Tibial nerve (tissue), 4 donors: ENCODE measurements at regions not wholly inside any gene's neighbourhood (a gene's known extent, or its start where the extent isn't known, plus 50 kb on each side); places are given as distances from the start of the nearest gene placed in this dataset.

ENCODE experiments used
- DNase-seq, 2 donors: peaks; one replicate each; pipeline ENCODE4 v3.0.0-alpha.2; 2019; ENCODE audit warnings: low spot score in 2 of 2
- H3K27ac ChIP-seq, 4 donors: fragments of 200-600 bp; sonication (generic) in 3 of 4; one replicate each; pipeline ENCODE4 v1.5.1; 2017 to 2019; ENCODE audit warnings: mild to moderate bottlenecking in 1 of 4
- H3K27me3 ChIP-seq, 2 donors: fragments of 200-600 bp; sonication (generic) in 1 of 2; one replicate each; pipeline versions ENCODE4 v1.5.1 to v1.6.0; 2017 to 2019
- H3K36me3 ChIP-seq, 3 donors: fragments of 200-600 bp; sonication (generic); one replicate each; pipeline ENCODE4 v1.5.1; 2018 to 2019
- H3K4me1 ChIP-seq, 4 donors: fragments of 200-600 bp; sonication (generic) in 3 of 4; one replicate each; pipeline ENCODE4 v1.5.1; 2017 to 2019
- H3K4me3 ChIP-seq, 4 donors: fragments of 200-600 bp; sonication (generic) in 3 of 4; one replicate each; pipeline ENCODE4 v1.5.1; 2017 to 2019; ENCODE audit warnings: mild to moderate bottlenecking in 1 of 4, moderate library complexity in 1 of 4
- H3K9me3 ChIP-seq, 4 donors: fragments of 200-600 bp; sonication (generic) in 3 of 4; one replicate each; pipeline ENCODE4 v1.5.1; 2017 to 2019
- EP300 ChIP-seq, 2 donors: sonication (generic); formaldehyde crosslinking; IDR thresholded peaks; one replicate each; pipeline ENCODE4 v1.6.1; 2017; ENCODE audit warnings: antibody characterized with exemption in 2 of 2, mild to moderate bottlenecking in 1 of 2
- POLR2A ChIP-seq, 2 donors: fragments of 450-650 bp; IDR thresholded peaks; one replicate each; pipeline ENCODE4 v1.6.1; 2017; ENCODE audit warnings: antibody characterized with exemption in 2 of 2, mild to moderate bottlenecking in 2 of 2, moderate library complexity in 2 of 2
- WGBS, 2 donors: methylation state at CpG; one replicate each; pipeline ENCODE4 v1.1.5; 2018; 5-methylcytosine and 5-hydroxymethylcytosine counted together
- TF ChIP-seq, protein P1 (sequence below), 5 experiments: fragments of 200-600 bp in 3 of 5; fragments of 450-650 bp in 2 of 5; sonication (generic) in 3 of 5; IDR thresholded peaks; one replicate each; pipeline ENCODE4 v1.5.1; 2016 to 2019; ENCODE audit warnings: antibody characterized with exemption in 5 of 5, mild to moderate bottlenecking in 3 of 5, moderate library complexity in 2 of 5

GRCh38 chr17:71933306-71933705 is 187.5 kb upstream of the SOX9 start:
- WGBS, 2 donors = 56 to 60% methylated on average over 3 of the region's 3 CpGs

GRCh38 chr17:71934520-71934919 is 186.3 kb upstream of the SOX9 start:
- no peaks in the 10 kb centered on the region for H3K9me3 ChIP-seq
- TF ChIP-seq, protein P1, sequence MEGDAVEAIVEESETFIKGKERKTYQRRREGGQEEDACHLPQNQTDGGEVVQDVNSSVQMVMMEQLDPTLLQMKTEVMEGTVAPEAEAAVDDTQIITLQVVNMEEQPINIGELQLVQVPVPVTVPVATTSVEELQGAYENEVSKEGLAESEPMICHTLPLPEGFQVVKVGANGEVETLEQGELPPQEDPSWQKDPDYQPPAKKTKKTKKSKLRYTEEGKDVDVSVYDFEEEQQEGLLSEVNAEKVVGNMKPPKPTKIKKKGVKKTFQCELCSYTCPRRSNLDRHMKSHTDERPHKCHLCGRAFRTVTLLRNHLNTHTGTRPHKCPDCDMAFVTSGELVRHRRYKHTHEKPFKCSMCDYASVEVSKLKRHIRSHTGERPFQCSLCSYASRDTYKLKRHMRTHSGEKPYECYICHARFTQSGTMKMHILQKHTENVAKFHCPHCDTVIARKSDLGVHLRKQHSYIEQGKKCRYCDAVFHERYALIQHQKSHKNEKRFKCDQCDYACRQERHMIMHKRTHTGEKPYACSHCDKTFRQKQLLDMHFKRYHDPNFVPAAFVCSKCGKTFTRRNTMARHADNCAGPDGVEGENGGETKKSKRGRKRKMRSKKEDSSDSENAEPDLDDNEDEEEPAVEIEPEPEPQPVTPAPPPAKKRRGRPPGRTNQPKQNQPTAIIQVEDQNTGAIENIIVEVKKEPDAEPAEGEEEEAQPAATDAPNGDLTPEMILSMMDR (IDR thresholded peaks at IDR 0.05) = no peak
- TF ChIP-seq EP300 (IDR thresholded peaks at IDR 0.05) (no peak), POLR2A (IDR thresholded peaks at IDR 0.05) (no peak)
- H3K27ac ChIP-seq = no peak overlapping the region
- no peaks in the 10 kb centered on the region for H3K27me3 ChIP-seq
- DNase-seq = no peak
- no peak overlapping the region for H3K4me3 ChIP-seq
- no peaks in the 10 kb centered on the region for H3K36me3 ChIP-seq
- H3K4me1 ChIP-seq = no peaks in the 10 kb centered on the region
- 91 to 98% methylated on average over 2 of the region's 2 CpGs for WGBS, 2 donors

More at GRCh38 chr17:71933306-71933705, 187.5 kb upstream of the SOX9 start:
- H3K4me1 ChIP-seq = no peaks in the 10 kb centered on the region
- H3K9me3 ChIP-seq = no peaks in the 10 kb centered on the region
- no peak for DNase-seq
- TF ChIP-seq, protein P1 (IDR thresholded peaks at IDR 0.05) = no peak
- TF ChIP-seq POLR2A (IDR thresholded peaks at IDR 0.05) = no peak
- no peak for TF ChIP-seq EP300 (IDR thresholded peaks at IDR 0.05)
- H3K27me3 ChIP-seq = no peaks in the 10 kb centered on the region
- no peak overlapping the region for H3K27ac ChIP-seq
- H3K4me3 ChIP-seq = no peak overlapping the region
- no peaks in the 10 kb centered on the region for H3K36me3 ChIP-seq

DNA sequence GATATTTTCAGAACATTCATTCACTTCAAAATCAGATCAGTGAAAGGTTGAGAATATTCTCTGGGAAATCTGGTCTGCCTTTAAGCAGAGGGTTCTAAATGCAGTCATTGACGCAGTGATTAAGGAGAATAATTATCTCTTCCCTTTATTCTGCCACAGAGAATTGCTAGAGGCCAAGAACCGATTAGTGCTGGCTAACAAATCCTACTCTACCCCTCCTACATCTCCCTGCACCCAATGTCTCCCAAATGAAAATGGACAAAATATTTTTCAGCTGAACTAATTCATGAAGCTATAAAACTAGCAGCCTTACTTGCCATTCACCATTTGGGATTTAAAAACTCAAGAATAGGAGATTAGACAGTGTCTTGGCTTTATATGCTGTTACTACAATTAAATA is 185.5 kb upstream of the SOX9 start:
- WGBS, 2 donors = 59 to 70% methylated on average over 2 of the region's 2 CpGs
- Histone ChIP-seq H3K9me3 (no peaks in the 10 kb centered on the region), H3K4me1 (no peaks in the 10 kb centered on the region), H3K27ac (no peak overlapping the region), H3K27me3 (no peaks in the 10 kb centered on the region), H3K4me3 (no peak overlapping the region), H3K36me3 (no peaks in the 10 kb centered on the region)
- TF ChIP-seq EP300 (IDR thresholded peaks at IDR 0.05) (no peak), POLR2A (IDR thresholded peaks at IDR 0.05) (no peak)
- TF ChIP-seq, protein P1 (IDR thresholded peaks at IDR 0.05) = no peak
- DNase-seq = no peak

GRCh38 chr17:71936977-71937376 is 183.8 kb upstream of the SOX9 start:
- no peak for DNase-seq
- Histone ChIP-seq H3K27me3 (no peaks in the 10 kb centered on the region), H3K27ac (no peak overlapping the region), H3K36me3 (no peaks in the 10 kb centered on the region), H3K9me3 (no peaks in the 10 kb centered on the region), H3K4me3 (no peak overlapping the region), H3K4me1 (no peaks in the 10 kb centered on the region)
- WGBS, 2 donors = 91 to 94% methylated on average over 2 of the region's 2 CpGs
- TF ChIP-seq POLR2A (IDR thresholded peaks at IDR 0.05) = no peak
- no peak for TF ChIP-seq EP300 (IDR thresholded peaks at IDR 0.05)
- TF ChIP-seq, protein P1 (IDR thresholded peaks at IDR 0.05) = no peak

- no peak overlapping the region for H3K27ac ChIP-seq
- DNase-seq = no peak
- WGBS, 2 donors = 46 to 53% methylated on average over 2 of the region's 2 CpGs
- H3K36me3 ChIP-seq = no peaks in the 10 kb centered on the region
- TF ChIP-seq POLR2A (IDR thresholded peaks at IDR 0.05) = no peak
- no peak for TF ChIP-seq EP300 (IDR thresholded peaks at IDR 0.05)
- TF ChIP-seq, protein P1 (IDR thresholded peaks at IDR 0.05) = no peak
- no peak overlapping the region for H3K4me3 ChIP-seq
- H3K4me1 ChIP-seq = no peaks in the 10 kb centered on the region
- no peaks in the 10 kb centered on the region for H3K27me3 ChIP-seq
- no peaks in the 10 kb centered on the region for H3K9me3 ChIP-seq
Measured at GRCh38 chr17:71937914-71938313, 182.9 kb upstream of the SOX9 start.
